ENCODE measurements at regions not wholly inside any gene's neighbourhood (a gene's known extent, or its start where the extent isn't known, plus 50 kb on each side); places are given as distances from the start of the nearest gene placed in this dataset.

GRCh38 chr11:98874050-98874449 lies 146.7 kb upstream of the CNTN5 start (continued):
- no peak for TF ChIP-seq ZNF280B (CRISPR knock-in tag; IDR thresholded peaks at IDR 0.05)

DNA sequence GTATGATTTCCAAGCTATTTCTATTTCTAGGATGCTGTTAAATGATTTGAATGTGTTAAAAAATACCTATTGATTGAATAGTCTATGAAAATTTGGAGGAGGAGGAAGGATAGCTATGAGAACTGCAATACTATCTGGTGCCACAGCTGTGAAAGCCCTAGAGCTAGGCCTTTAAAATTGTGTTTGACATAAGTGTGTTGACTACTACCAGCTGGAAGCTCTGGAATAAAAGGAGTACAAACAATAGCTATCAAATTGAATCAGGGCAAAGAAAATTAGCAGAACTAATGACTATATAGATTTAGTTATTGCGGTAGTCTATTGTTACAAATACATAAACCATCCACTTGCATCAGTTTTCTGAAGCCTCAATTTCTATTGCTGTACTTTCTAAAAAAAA lies 124.8 kb upstream of the CNTN5 start:
- CTCF ChIA-PET (ENCODE audit: low intra/inter-chr PET ratio), result no interaction called here

More for the DNA sequence above, 124.8 kb upstream of the CNTN5 start:
- Histone ChIP-seq H3K79me2 (ENCODE audit: control insufficient read depth, insufficient read depth, low read length) (no peaks in the 10 kb centered on the region), H3K27ac (ENCODE audit: extremely low read depth, low read depth, low read length) (no peak overlapping the region), H3K9ac (ENCODE audit: insufficient read depth in 1 of 2, low read depth in 2 of 2, low read length in 2 of 2) (no peak overlapping the region), H3K36me3 (ENCODE audit: control insufficient read depth, insufficient read depth, low read length) (no peaks in the 10 kb centered on the region), H2AFZ (ENCODE audit: low read depth, low read length) (no peak overlapping the region), H3K4me1 (replicated peaks in 1 of 2; ENCODE audit: control insufficient read depth in 2 of 2, insufficient read depth in 2 of 2, low read length in 2 of 2) (no peaks in the 10 kb centered on the region), H3K4me2 (ENCODE audit: insufficient read depth, low read length) (no peak overlapping the region), H3K9me1 (ENCODE audit: control insufficient read depth, insufficient read depth, low read length) (no peaks in the 10 kb centered on the region), H3K4me3 (no peak overlapping the region), H3K27me3 (ENCODE audit: control insufficient read depth in 2 of 2, insufficient read depth in 2 of 2, low read length in 2 of 2) (no peaks in the 10 kb centered on the region), H3K9me3 (replicated peaks; ENCODE audit: control insufficient read depth, insufficient read depth, low read depth, low read length) (no peaks in the 10 kb centered on the region), H4K20me1 (replicated peaks; ENCODE audit: control insufficient read depth, insufficient read depth, low read length) (no peaks in the 10 kb centered on the region)
- intact Hi-C loops (cut with micrococcal nuclease) (no loop called here), in situ Hi-C loops (cut with MboI) (no loop called here)
- ATAC-seq (no peak), FAIRE-seq (no peak), DNase-seq (ENCODE audit: extremely low read depth in 1 of 4, low spot score in 3 of 4) (no peak)
- BruUV-seq (replicated peaks), result no TSS peak
- 7% methylated on average over 1 of the region's 1 CpG for WGBS (ENCODE audit: insufficient coverage, low coverage, missing lambda C conversion rate)
- POLR2A ChIA-PET, result no interaction called here
- TF ChIP-seq KLF16 (IDR thresholded peaks at IDR 0.05) (no peak), RBM39 (optimal IDR thresholded peaks at IDR 0.05; ENCODE audit: low read depth, low read length) (no peak), ZBTB2 (IDR thresholded peaks at IDR 0.05) (no peak), SETDB1 (IDR thresholded peaks at IDR 0.05; ENCODE audit: low read length) (no peak), ADNP (tag; IDR thresholded peaks at IDR 0.05) (no peak), USF1 (CRISPR knock-in tag; IDR thresholded peaks at IDR 0.05) (no peak)
- TF ChIP-seq, protein P1, sequence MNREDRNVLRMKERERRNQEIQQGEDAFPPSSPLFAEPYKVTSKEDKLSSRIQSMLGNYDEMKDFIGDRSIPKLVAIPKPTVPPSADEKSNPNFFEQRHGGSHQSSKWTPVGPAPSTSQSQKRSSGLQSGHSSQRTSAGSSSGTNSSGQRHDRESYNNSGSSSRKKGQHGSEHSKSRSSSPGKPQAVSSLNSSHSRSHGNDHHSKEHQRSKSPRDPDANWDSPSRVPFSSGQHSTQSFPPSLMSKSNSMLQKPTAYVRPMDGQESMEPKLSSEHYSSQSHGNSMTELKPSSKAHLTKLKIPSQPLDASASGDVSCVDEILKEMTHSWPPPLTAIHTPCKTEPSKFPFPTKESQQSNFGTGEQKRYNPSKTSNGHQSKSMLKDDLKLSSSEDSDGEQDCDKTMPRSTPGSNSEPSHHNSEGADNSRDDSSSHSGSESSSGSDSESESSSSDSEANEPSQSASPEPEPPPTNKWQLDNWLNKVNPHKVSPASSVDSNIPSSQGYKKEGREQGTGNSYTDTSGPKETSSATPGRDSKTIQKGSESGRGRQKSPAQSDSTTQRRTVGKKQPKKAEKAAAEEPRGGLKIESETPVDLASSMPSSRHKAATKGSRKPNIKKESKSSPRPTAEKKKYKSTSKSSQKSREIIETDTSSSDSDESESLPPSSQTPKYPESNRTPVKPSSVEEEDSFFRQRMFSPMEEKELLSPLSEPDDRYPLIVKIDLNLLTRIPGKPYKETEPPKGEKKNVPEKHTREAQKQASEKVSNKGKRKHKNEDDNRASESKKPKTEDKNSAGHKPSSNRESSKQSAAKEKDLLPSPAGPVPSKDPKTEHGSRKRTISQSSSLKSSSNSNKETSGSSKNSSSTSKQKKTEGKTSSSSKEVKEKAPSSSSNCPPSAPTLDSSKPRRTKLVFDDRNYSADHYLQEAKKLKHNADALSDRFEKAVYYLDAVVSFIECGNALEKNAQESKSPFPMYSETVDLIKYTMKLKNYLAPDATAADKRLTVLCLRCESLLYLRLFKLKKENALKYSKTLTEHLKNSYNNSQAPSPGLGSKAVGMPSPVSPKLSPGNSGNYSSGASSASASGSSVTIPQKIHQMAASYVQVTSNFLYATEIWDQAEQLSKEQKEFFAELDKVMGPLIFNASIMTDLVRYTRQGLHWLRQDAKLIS (CRISPR knock-in tag; IDR thresholded peaks at IDR 0.05), result no peak

Measured in K562 (cell line).